Mucosa of gallbladder (tissue), 1 donor: ENCODE measurements at regions not wholly inside any gene's neighbourhood (a gene's known extent, or its start where the extent isn't known, plus 50 kb on each side); places are given as distances from the start of the nearest gene placed in this dataset.

ENCODE experiments used
- DNase-seq: peaks from one replicate; pipeline ENCODE4 v3.0.0-alpha.2; 2020; ENCODE audit warnings: low spot score
- donor health status: DM: no; HTN: no; CAD: no.

DNA sequence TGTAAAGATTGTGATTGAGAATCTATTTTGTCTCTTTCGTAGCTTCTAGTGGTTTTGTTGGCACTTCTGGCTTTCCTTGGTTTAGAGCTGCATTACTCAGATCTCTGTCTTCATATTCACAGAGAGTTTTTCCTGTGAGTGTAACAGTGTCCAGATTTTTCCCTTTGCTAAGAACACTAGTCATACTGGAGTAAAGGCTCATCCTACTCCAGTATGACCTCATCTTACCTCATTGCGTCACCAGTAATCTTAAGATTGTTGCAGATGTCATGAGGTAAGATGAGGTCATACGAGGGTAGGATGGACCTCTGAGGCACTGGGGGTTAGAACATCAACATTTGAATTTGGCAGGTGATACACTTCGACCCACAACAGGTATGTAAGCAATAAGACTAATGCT, 461.2 kb downstream of the FLRT2 start:
- DNase-seq, result no peak

DNA sequence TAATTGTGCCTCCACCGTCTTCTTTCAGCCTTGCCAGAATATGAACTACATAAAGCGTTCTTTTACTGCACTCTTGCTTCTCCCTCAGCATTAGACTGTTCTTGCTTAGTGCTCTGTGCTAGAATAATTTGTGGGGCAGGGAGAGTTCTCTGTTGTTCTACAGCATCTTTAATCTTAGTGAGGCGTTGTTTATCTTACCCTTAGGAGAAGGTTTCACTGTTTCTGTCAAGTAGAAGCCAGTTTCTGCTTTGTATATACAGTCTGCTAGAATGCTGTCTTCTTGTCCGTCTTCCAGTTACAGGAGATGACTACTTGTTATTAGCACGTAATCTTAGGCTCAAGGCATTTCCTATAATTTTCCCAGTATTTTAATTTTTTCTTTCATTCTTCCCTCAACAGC, 458.0 kb downstream of the FLRT2 start:
- DNase-seq, result no peak

DNA sequence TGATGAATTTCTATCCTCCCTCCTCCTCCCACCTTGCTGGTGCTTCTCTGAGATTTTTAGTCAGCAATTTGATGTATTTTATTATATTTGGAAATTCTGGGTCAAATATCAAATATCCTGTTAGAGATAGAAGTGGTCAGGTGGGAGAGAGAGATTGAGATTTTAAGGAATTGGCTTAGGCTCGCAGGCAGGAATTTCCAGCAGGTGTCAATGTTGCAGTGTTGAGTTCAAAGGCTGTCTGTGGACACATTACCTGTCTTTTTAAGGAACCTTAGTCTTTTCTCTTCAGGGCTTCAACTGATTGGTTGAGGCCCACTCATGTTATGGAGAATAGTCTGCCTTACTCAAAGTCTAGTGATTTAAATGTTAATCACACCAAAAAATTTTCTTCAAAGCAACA, 457.3 kb downstream of the FLRT2 start:
- DNase-seq, result no peak

DNA sequence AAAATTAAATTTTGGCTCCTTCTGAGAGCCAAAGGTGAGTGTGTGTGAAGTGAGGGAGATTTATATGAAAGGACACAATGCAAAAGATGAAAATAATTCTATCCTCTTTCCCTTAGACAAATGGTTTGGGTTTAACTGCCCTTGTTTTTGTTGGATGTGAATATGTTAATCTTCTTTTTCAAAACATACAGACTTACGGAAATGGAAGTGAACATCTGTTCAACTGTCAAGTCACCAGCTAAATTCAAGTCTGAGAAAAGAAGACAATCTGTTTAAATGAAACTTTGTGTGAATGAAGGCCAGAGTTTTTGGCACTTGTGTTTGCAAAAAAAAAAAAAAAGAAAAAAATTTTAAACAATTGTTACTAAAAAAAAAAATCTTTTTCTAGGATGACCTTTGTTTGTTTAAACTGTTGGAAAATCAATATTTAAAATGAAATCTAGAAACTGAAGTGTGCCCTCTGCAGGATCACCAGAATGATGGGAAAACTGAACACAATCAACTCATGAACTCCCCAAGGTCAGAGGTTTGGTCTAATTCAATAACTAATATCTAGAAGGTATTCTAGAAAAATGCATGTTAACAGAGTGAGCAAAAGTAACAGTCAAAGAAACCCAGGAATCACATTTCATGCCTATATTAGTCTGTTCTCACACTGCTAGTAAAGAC, 448.8 kb downstream of the FLRT2 start:
- DNase-seq, result no peak

DNA sequence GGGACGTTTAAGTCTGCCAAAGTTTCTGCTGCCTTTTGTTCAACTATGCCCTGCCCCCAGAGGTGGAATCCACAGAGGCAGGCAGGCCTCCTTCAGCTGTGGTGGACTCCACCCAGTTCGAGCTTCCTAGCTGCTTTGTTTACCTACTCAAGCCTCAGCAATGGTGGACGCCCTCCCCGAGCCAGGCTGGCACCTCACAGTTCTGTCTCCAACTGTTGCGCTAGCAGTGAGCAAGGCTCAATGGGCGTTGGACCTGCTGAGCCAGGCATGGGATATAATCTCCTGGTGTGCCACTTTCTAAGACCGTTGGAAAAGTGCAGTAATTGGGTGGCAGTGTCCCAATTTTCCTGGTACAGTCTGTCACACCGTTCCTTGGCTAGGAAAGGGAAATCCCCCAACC, 444.7 kb downstream of the FLRT2 start:
- no peak for DNase-seq

DNA sequence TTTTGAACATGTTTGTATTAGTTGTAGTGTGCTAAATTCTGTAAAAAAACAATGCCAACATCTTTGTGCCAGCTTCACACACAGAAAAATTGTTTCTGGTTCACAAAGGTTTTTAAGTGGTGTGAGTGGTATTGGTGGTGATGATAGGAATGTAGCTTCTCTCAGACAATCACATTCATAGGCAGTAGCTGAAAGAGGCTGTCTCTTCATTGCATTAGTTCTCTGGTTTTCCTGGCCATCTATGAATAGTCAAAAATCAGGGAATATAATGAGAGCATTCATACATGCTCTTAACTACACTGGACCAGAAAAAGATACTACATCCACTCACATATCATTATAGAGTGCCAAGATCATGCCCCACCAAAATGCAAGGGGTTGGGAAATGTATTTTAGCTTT, 433.5 kb downstream of the FLRT2 start:
- no peak for DNase-seq

DNA sequence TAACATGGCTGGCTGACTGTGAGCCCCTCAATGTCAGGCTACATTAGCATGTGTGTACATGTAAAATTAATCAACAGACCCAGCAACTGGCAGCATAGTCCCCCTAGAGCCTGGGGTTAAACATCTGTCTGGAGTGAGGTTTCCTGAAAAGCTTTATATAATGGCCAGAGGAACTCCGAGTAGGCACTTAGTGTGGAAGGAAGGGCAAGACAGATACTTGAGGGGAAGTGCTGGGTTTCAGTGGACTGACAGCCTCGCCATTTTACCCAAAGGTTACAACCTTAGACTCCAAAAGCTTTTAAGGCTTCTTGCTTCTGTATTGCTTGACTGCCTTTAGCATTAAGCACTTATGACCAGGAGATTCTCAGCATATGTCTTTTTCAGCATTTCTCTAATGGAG, 430.8 kb downstream of the FLRT2 start:
- no peak for DNase-seq

DNA sequence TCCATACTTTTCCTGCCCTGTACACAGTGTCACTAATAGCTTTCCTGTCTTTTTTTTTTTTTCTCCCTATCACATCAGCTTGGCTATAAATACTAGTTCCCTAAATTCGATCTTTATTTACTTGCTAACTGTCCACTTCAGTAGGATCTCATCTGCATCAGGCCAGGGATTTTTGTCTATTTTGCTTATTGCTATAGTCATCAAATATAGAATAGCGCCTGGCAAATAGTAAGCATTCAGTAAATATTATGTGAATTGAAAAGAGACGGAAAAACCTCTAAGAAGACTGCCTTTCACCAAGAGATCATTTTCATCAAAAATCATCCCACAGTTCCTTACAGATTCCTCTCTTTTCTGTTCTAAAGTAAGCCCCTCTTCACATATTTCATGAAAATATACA, 429.1 kb downstream of the FLRT2 start:
- DNase-seq, result no peak

DNA sequence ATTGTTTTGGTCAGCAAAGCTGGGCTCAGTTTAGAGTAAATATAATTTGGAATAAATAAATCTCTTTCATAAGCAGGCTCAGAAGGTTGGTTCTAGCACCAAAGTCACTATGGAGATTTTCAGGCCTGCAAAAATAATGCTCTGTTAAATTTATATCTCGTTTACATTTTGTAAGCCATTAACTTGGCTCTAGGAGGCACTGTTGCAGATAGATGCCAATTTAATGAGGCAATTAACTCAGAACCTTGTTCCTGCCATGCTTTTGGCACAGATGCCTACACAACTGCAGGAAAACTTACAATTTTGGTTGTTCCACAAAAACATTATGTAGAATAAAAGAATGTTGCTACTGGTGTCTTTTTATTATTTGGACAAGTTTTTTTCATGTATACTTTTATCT, 428.1 kb downstream of the FLRT2 start:
- DNase-seq, result no peak

DNA sequence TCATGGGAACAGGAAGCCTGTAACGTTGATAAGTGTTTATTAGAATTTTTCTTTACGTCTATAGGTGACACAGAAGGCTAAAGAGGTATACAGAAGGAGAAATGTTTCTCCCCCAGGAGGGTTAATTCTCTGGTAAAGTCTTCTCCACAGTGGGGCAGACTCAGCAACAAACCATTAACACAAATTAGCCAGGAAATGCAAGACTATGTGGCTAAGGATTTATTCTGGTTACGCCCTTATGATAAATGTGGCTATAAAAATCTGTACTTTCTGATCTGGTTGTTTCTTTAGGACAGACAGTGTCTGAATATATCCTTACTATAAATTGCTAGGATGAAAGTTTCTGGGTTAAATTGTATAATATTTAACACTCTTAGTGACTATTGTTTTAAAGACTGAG, 423.3 kb downstream of the FLRT2 start:
- no peak for DNase-seq

DNA sequence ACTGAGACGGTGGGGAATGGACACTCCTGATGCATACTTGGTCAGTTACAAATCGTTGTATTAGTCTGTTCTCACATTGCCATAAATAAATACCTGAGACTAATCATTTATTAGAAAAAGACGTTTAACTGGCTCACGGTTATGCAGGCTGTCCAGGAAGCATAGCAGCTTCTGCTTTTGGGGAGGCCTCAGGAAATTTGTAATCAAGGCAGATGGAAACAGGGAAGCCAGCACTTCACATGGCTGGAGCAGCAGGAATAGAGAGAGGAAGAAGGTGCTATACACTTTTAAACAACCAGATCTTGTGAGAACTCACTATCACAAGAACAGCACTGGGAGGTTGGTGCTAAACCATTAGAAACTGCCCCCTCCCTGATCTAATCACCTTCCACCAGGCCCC, 418.2 kb downstream of the FLRT2 start:
- no peak for DNase-seq

DNA sequence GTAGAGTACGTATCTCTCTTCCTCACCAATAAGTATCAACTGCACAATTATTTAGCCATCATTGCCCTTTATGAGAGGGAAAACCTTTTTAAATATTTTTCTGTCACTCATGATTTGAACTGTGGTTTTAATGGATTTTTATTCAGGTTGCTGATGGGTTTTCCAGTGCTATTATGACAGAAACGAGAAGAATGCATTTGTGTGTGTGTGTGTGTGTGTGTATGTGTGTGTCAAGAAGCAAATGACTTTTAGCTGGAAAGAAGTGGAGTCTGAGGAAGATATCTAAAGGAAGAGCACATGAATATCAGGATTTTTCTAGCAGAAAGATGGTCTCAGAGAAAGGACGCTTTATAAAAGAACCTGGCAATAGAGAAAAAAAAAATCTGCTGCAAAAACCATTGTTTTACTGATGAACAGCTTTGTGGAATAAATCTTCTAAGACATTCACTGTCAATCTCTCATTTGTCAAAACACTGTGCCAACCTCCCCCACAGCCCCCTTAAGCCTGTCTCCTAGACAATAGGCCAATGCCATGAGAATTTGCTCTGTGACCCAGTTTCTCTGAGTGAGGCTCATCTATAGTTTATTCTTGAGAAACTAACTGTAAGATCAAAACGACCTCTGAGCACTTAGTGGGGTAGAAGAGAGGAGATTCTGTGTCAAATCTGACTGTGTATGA, 417.7 kb downstream of the FLRT2 start:
- DNase-seq, result no peak

DNA sequence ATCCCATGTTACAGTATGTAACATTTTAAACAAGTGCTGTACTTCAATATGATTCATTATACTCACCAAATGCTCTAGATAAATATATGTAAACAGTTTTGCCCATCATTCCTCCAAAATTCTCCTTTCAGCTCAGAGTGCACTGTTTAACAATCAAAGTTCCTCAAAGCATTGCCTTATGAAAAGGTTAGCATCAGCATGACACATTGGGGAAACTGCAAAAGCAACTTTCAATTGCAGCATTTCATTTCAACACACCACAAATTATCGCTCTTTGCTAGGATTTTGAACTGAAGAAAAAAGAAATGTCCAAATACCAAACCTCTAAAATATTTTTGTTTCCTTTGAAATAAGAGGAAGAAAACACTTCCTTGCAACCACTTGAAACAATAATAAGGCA, 413.2 kb downstream of the FLRT2 start:
- no peak for DNase-seq

DNA sequence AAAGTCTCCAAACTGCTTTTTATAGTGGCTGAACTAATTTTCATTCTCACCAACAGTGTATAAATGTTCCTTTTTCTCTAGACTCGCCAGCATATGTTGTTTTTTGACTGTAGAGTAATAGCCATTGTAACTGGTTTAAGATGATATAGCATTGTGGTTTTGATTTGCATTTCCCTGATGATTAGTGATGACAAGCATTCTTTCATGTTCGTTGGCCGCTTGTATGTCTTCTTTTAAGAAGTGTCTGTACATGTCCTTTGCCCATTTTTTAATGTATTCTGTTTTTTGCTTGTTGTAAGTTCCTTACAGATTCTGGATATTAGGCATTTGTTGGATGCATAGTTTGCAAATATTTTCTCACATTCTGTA, 404.9 kb downstream of the FLRT2 start:
- DNase-seq, result no peak

DNA sequence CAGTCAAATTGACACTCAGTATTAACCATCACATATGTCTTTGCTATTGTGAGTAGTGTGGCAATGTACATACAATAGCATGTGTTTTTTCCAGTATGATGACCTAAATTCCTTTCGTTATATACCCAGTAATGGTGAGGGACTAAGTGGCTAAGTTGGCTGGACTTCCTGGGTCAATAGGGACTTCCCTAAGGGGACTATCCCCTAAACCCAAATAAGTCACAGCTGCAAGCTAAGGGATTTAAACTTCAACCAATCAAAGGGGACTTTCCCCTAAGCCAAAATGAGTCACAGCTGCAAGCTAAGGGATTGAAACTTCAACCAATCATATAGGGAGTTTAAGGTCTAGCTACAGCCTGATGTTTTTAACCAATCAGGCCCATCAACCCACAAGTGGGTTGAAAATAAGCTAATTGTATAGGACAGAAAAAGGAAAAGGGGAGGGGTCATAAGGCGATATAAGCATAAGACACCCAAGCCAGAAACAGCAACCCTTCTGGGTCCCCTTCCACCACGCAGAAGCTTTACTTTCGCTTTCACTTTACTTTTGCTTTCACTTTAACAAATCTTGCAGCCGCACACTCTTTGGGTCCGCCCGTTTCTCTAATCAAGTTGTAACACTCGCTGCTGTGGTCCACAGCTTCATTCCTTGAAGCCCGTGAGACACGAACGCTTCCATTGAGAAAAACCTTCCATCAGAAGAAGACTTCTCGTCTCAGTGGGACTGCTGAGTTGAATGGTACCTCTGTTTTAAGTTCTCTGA, 404.4 kb downstream of the FLRT2 start:
- peak; percentile 14 for DNase-seq

DNA sequence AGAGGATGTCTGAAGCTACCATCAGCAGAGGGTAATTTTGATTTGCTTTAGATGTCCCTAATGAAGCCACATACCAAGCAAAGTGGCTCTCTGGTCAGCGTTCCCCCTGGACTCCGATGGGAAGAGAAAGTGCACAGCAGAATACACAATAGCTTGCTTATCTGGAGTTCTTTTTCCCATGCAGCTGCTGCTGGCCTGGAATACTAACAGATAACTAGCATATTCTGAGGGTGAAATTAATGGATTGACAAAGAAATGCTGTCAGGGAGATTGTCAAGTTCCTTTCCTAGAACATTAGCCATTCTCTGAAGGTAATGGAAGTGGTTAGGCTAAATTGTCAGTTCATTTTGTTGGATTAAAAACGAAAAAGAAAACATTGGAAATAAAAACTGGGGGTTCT, 391.3 kb downstream of the FLRT2 start:
- no peak for DNase-seq

DNA sequence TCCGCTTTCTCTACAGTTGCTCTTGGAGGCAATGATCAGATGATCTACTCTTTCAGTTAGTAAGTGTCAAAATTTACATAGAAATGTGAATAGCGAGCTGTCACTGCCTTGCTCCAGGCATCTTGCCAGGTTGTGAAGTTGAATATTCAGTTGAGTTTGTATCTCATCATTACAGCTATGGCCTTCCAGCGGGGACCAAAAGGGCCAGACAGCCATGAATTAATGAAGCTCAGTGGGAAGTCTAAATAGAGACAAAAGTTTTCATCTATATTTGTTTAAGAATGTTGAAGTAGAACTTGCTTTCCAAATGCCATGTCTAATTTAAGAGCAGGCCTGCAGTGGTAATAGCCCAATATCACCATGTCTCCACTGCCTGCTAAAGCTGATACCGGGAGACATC, 387.8 kb downstream of the FLRT2 start:
- no peak for DNase-seq

DNA sequence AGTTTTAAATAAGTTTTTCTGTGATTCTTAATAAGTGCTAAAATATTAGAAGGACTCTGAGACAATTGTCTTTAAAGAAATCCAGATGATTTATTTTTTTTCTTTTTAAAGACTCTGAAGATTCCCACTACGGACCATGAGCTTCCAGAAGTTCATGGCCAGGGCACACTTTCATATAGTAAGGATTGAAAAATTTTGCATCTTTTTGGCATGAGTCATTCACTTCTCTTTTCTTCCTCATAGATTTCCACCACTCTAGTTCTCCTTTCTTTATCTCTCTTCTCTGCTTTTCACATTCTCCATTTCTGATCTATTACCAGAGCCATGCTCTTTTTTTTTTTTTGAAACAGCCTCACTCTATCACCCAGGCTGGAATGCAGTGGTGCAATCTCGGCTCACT, 385.8 kb downstream of the FLRT2 start:
- DNase-seq, result no peak

DNA sequence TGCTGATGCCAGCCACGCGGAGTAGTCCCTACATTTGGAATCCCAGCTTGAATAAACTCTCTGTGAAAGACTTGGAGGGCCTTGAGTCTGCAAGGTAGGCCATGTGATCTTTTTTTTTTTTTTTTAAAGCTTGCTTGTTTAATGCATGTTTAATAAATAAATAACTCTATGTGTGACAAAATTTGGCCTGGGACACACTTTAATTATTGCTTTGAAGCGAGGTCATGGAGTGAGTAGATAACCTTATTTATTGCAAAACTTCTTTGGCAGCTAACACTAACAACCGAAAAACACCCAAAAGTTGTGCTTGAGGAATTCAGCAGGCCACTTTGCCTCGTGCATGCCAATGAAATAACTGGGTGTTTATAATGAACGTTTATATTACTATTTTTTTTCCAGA, 382.2 kb downstream of the FLRT2 start:
- DNase-seq, result no peak

DNA sequence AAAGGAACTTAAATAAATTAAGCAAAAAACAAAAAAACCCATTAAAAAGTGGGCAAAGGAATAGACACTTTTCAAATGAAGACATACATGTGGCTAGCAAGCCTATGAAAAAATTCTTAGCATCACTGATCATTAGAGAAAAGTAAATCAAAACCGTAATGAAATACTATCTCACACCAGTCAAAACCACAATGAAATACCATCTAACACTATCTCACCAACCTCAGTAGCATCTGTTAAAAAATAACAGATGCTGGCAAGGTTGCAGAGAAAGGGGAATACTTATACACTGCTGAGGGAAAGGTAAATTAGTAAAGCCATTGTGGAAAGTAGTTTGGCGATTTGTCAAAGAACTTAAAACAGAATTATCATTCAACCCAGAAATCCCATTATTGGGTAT, 381.1 kb downstream of the FLRT2 start:
- DNase-seq, result no peak

DNA sequence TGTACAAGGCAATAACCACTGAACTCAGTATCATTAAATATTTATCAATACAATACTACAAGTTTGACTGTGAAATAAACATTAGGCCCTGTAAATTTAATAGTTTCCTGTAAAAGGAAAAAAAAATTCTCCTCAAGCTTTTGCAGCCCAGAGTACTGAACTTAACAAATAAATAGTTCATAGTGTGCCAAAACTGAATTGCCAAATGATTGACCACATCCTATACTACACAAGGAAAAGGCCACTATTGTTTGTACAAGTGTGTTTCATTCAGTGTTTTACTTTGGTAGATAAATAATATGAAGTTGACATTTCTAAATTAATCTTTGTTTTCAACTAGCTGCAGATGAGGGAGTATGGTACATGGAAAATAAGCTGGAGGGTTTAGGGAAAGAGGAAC, 379.6 kb downstream of the FLRT2 start:
- DNase-seq, result no peak

DNA sequence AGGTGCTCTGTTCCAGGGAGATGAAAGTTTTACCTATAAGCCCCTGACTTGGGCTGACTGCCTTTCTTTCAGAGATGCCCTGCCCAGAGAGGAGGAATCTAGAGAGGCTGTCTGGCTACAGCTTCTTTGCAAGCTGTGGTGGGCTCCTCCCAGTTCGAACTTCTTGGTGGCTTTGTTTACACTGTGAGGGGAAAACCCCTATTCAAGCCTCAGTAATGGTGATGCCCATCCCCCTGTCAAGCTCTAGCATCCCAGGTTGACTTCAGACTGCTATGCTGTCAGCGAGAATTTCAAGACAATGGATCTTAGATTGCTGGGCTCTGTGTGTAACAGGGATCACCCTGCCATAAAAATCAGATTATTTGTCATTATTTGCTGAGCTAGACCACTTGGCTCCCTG, 377.6 kb downstream of the FLRT2 start:
- no peak for DNase-seq

DNA sequence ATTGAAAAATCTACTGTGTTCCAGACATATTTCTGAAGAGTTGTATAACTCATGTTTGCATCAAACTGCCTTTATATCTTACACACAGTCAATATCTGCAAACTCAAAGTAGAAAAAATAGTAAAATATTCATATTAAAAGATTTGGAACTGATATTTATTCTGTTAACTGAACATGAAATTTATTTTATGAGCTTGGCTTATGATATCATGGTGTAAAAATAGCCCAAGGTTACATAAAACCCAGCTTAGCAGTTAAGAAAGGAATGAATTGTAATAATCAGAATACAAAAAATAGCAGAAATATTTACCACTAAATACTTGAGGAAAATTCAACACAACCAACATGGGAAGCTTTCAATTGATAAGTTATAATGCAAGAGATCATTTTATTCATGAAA, 367.9 kb downstream of the FLRT2 start:
- no peak for DNase-seq
